IPS DF 6.9 (cell line): ENCODE measurements at regions not wholly inside any gene's neighbourhood (a gene's known extent, or its start where the extent isn't known, plus 50 kb on each side); places are given as distances from the start of the nearest gene placed in this dataset.

ENCODE experiments used
- DNase-seq: peaks from one replicate; pipeline ENCODE4 v3.0.0-alpha.2; 2013; ENCODE audit warnings: low read depth, low spot score
- H3K27ac ChIP-seq: one replicate; pipeline ENCODE4 v1.5.1; 2013; ENCODE audit warnings: low read length, control low read depth
- H3K27me3 ChIP-seq: 2 replicates; pipeline ENCODE4 v1.6.1; 2013; ENCODE audit warnings: mild to moderate bottlenecking, low read length; ENCODE audit not compliant: control insufficient read depth, insufficient read depth
- H3K36me3 ChIP-seq: 2 replicates; pipeline ENCODE4 v1.6.1; 2013; ENCODE audit warnings: low read length; ENCODE audit not compliant: control insufficient read depth, insufficient read depth
- H3K4me1 ChIP-seq: 2 replicates; pipeline ENCODE4 v1.6.1; 2013; ENCODE audit warnings: low read length; ENCODE audit not compliant: control insufficient read depth, insufficient read depth
- H3K4me3 ChIP-seq: 2 replicates; pipeline ENCODE4 v1.5.1; 2013; ENCODE audit warnings: mild to moderate bottlenecking, low read length
- H3K9me3 ChIP-seq: 2 replicates; pipeline ENCODE4 v1.6.1; 2013; ENCODE audit warnings: low read length, inconsistent platforms; ENCODE audit not compliant: control insufficient read depth, insufficient read depth
- WGBS: extraction: QIAGEN DNeasy Blood & Tissue Kit; methylation state at CpG from one replicate; pipeline ENCODE4 v1.1.7; 2013; ENCODE audit warnings: mixed read lengths, missing lambda C conversion rate; ENCODE audit not compliant: insufficient read length, insufficient coverage; 5-methylcytosine and 5-hydroxymethylcytosine counted together

DNA sequence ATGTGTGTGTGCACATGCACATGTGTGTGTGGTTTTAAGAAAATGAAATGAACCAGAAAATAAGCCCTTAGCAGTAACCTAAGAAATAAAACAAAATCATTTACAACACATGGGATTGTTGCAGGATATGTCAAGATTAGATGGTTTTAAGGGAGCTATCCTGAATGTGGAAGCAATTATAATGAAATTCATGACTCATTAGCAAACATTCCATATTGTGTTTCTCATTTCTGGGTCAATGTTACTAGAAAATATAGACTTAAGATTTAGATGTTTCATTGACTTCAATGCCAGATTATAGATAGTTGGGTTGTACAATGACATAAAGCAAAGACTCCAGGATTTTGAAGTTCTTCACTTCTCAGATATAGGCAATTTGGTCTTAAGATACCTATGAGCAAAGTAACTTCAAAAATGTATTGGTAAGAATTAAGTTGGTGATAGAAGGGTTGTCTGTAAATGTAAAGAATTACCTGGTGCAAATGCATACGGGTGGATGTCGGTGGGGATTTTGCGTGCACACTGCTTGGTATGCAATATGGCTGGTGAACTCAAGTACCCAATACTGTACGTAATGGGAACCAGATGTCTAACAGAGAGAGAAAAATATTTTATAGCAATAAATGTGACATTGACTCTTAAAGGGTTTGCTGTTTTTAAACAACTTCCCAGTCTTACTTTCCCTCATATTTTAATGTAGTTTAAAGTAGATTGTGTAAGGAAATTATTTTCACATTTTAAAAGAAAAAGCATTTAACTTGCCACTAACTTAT, 53.9 kb upstream of the NR2F2 start:
- no peaks in the 10 kb centered on the region for H3K4me1 ChIP-seq
- H3K27me3 ChIP-seq, result no peaks in the 10 kb centered on the region
- H3K36me3 ChIP-seq, result no peaks in the 10 kb centered on the region
- no peak overlapping the region for H3K4me3 ChIP-seq
- H3K27ac ChIP-seq, result no peak overlapping the region
- H3K9me3 ChIP-seq, result no peaks in the 10 kb centered on the region
- DNase-seq, result no peak
- 100% methylated on average over 2 of the region's 4 CpGs for WGBS
